Trophoblast cell (in vitro differentiated cells and primary cell): ENCODE measurements at regions not wholly inside any gene's neighbourhood (a gene's known extent, or its start where the extent isn't known, plus 50 kb on each side); places are given as distances from the start of the nearest gene placed in this dataset.
"Not testable (repeated sequence)": the region's sequence is repeated elsewhere in the genome, so short reads cannot be mapped to it uniquely, and the experiment has no call there.

Experiments
- DNase-seq, 2 donors: peaks; one replicate each; pipeline ENCODE4 v3.0.0-alpha.2; 2016
- H2AFZ ChIP-seq: 2 replicates; pipeline ENCODE4 v1.6.1; 2013; ENCODE audit warnings: low read length, moderate library complexity, mild to moderate bottlenecking; ENCODE audit not compliant: insufficient read depth, poor library complexity
- H2AK5ac ChIP-seq: 2 replicates; pipeline ENCODE4 v1.6.1; 2013; ENCODE audit warnings: mild to moderate bottlenecking, low read length
- H2BK120ac ChIP-seq: 2 replicates; pipeline ENCODE4 v1.6.1; 2013; ENCODE audit warnings: low read length, mild to moderate bottlenecking, moderate library complexity; ENCODE audit not compliant: insufficient read depth, poor library complexity
- H2BK12ac ChIP-seq: 2 replicates; pipeline ENCODE4 v1.6.1; 2013; ENCODE audit warnings: mild to moderate bottlenecking, low read length, moderate library complexity
- H2BK5ac ChIP-seq: 2 replicates; pipeline ENCODE4 v1.6.1; 2013; ENCODE audit warnings: low read length, low read depth, moderate library complexity, mild to moderate bottlenecking; ENCODE audit not compliant: poor library complexity
- H3K14ac ChIP-seq: 2 replicates; pipeline ENCODE4 v1.6.1; 2013; ENCODE audit warnings: mild to moderate bottlenecking, low read length
- H3K18ac ChIP-seq: 2 replicates; pipeline ENCODE4 v1.6.1; 2013; ENCODE audit warnings: mild to moderate bottlenecking, low read length
- H3K23ac ChIP-seq: 2 replicates; pipeline ENCODE4 v1.6.1; 2013; ENCODE audit warnings: low read length
- H3K27ac ChIP-seq: 2 replicates; pipeline ENCODE4 v1.5.1; 2013; ENCODE audit warnings: low read depth, mild to moderate bottlenecking, inconsistent platforms, low read length, moderate library complexity
- H3K27me3 ChIP-seq: 2 replicates; pipeline ENCODE4 v1.6.1; 2013; ENCODE audit warnings: inconsistent platforms, mild to moderate bottlenecking, low read length, moderate library complexity; ENCODE audit not compliant: insufficient read depth
- H3K36me3 ChIP-seq, 2 experiments: 1 replicate in 1 of 2; 2 replicates in 1 of 2; pipeline ENCODE4 v1.6.1; 2013; ENCODE audit warnings: low read length in 2 of 2, mild to moderate bottlenecking in 2 of 2, moderate library complexity in 1 of 2; ENCODE audit not compliant: insufficient read depth in 2 of 2, control insufficient read depth in 1 of 2
- H3K4ac ChIP-seq: 2 replicates; pipeline ENCODE4 v1.6.1; 2013; ENCODE audit warnings: low read depth, mild to moderate bottlenecking, low read length, moderate library complexity
- H3K4me1 ChIP-seq, 2 experiments: 1 replicate in 1 of 2; 2 replicates in 1 of 2; pipeline ENCODE4 v1.6.1; 2013; ENCODE audit warnings: low read length in 2 of 2, mild to moderate bottlenecking in 2 of 2, moderate library complexity in 1 of 2; ENCODE audit not compliant: insufficient read depth in 2 of 2, control insufficient read depth in 1 of 2
- H3K4me2 ChIP-seq: 2 replicates; pipeline ENCODE4 v1.6.1; 2013; ENCODE audit warnings: inconsistent platforms, mild to moderate bottlenecking, low read length, moderate library complexity
- H3K4me3 ChIP-seq: 2 replicates; pipeline ENCODE4 v1.5.1; 2013; ENCODE audit warnings: mild to moderate bottlenecking, low read depth, low read length, inconsistent platforms
- H3K79me1 ChIP-seq: one replicate; pipeline ENCODE4 v1.6.1; 2013; ENCODE audit warnings: low read length
- H3K79me2 ChIP-seq: 2 replicates; pipeline ENCODE4 v1.6.1; 2013; ENCODE audit warnings: low read length, mild to moderate bottlenecking; ENCODE audit not compliant: control insufficient read depth, insufficient read depth, poor library complexity
- H3K9ac ChIP-seq: 2 replicates; pipeline ENCODE4 v1.6.1; 2013; ENCODE audit warnings: mild to moderate bottlenecking, low read length
- H3K9me3 ChIP-seq: 2 replicates; pipeline ENCODE4 v1.6.1; 2013; ENCODE audit warnings: low read depth, mild to moderate bottlenecking, control low read depth, inconsistent platforms, low read length; ENCODE audit not compliant: insufficient read depth
- H4K12ac ChIP-seq: 2 replicates; pipeline ENCODE4 v1.6.1; 2013; ENCODE audit warnings: low read depth, mild to moderate bottlenecking, low read length, moderate library complexity
- H4K8ac ChIP-seq: 2 replicates; pipeline ENCODE4 v1.6.1; 2013; ENCODE audit warnings: low read depth, mild to moderate bottlenecking, low read length, moderate library complexity
- H4K91ac ChIP-seq: one replicate; pipeline ENCODE4 v1.6.1; 2013; ENCODE audit warnings: low read depth, mild to moderate bottlenecking, low read length, moderate library complexity
- WGBS: extraction: QIAGEN DNeasy Blood & Tissue Kit; methylation state at CpG from one replicate; pipeline ENCODE4 v1.1.7; 2013; ENCODE audit warnings: missing lambda C conversion rate; ENCODE audit not compliant: insufficient read length, insufficient coverage; ENCODE audit errors: extremely low coverage; 5-methylcytosine and 5-hydroxymethylcytosine counted together

GRCh38 chr10:6984016-6984415, 403.9 kb upstream of the PRKCQ start:
- not testable (repeated sequence) for H4K12ac ChIP-seq, H3K79me1 ChIP-seq, H3K4ac ChIP-seq, H4K8ac ChIP-seq, H3K4me1 ChIP-seq, DNase-seq, H3K18ac ChIP-seq, H3K9me3 ChIP-seq, H3K36me3 ChIP-seq, H3K79me2 ChIP-seq, H2AK5ac ChIP-seq, H3K14ac ChIP-seq, H3K23ac ChIP-seq, H3K27ac ChIP-seq, H2BK5ac ChIP-seq, H3K4me3 ChIP-seq, H3K4me2 ChIP-seq, H2BK120ac ChIP-seq, H3K9ac ChIP-seq, H3K27me3 ChIP-seq, H4K91ac ChIP-seq, H2BK12ac ChIP-seq, H2AFZ ChIP-seq
- WGBS, result no CpG with 5 or more reads among the region's 5 CpGs

- H2BK120ac ChIP-seq, result no peak overlapping the region
- no peaks in the 10 kb centered on the region for H3K79me2 ChIP-seq
- no peaks in the 10 kb centered on the region for H3K36me3 ChIP-seq
- no peak overlapping the region for H4K8ac ChIP-seq
- H3K4ac ChIP-seq, result no peak overlapping the region
- H3K23ac ChIP-seq, result no peak overlapping the region
- DNase-seq, result no peak
- H3K4me1 ChIP-seq, result no peaks in the 10 kb centered on the region
- no peak overlapping the region for H3K4me2 ChIP-seq
- H2AK5ac ChIP-seq, result no peak overlapping the region
- H3K27me3 ChIP-seq, result no peaks in the 10 kb centered on the region
- no peak overlapping the region for H2BK5ac ChIP-seq
- H2AFZ ChIP-seq, result no peak overlapping the region
- H3K27ac ChIP-seq, result no peak overlapping the region
- H4K12ac ChIP-seq, result no peak overlapping the region
- H2BK12ac ChIP-seq, result no peak overlapping the region
- no CpG with 5 or more reads among the region's 4 CpGs for WGBS
- H3K9me3 ChIP-seq, result no peaks in the 10 kb centered on the region
- H3K4me3 ChIP-seq, result no peak overlapping the region
- H3K18ac ChIP-seq, result no peak overlapping the region
- H3K79me1 ChIP-seq, result no peaks in the 10 kb centered on the region
- H3K9ac ChIP-seq, result no peak overlapping the region
- no peak overlapping the region for H3K14ac ChIP-seq
- H4K91ac ChIP-seq, result no peak overlapping the region
These were observed 400.3 kb upstream of the PRKCQ start for GRCh38 chr10:6980353-6980752.

- Histone ChIP-seq H3K14ac (no peak overlapping the region), H3K4me3 (no peak overlapping the region), H4K12ac (no peak overlapping the region), H3K4me2 (no peak overlapping the region), H3K9ac (no peak overlapping the region), H3K27ac (no peak overlapping the region), H4K8ac (no peak overlapping the region), H2BK120ac (no peak overlapping the region), H3K4me1 (no peaks in the 10 kb centered on the region), H3K79me2 (no peaks in the 10 kb centered on the region), H3K9me3 (no peaks in the 10 kb centered on the region), H2BK12ac (no peak overlapping the region), H3K18ac (no peak overlapping the region), H2AFZ (no peak overlapping the region), H2AK5ac (no peak overlapping the region), H3K4ac (no peak overlapping the region), H3K36me3 (no peaks in the 10 kb centered on the region), H4K91ac (no peak overlapping the region), H2BK5ac (no peak overlapping the region), H3K23ac (no peak overlapping the region), H3K27me3 (no peaks in the 10 kb centered on the region), H3K79me1 (no peaks in the 10 kb centered on the region)
- DNase-seq, result no peak
- no CpG with 5 or more reads among the region's 7 CpGs for WGBS
These were observed 399.3 kb upstream of the PRKCQ start for GRCh38 chr10:6979371-6979770.

- Histone ChIP-seq H3K4me3 (no peak overlapping the region), H3K4ac (no peak overlapping the region), H3K4me1 (no peaks in the 10 kb centered on the region), H4K8ac (no peak overlapping the region), H3K9me3 (no peaks in the 10 kb centered on the region), H3K27ac (no peak overlapping the region), H2AK5ac (no peak overlapping the region), H3K36me3 (no peaks in the 10 kb centered on the region), H3K79me1 (no peaks in the 10 kb centered on the region), H3K79me2 (no peaks in the 10 kb centered on the region), H3K9ac (no peak overlapping the region), H2AFZ (no peak overlapping the region), H2BK12ac (no peak overlapping the region), H2BK120ac (no peak overlapping the region), H3K18ac (no peak overlapping the region), H3K14ac (no peak overlapping the region), H3K23ac (no peak overlapping the region), H3K27me3 (no peaks in the 10 kb centered on the region), H3K4me2 (no peak overlapping the region), H4K12ac (no peak overlapping the region), H2BK5ac (no peak overlapping the region), H4K91ac (no peak overlapping the region)
- WGBS, result no CpG with 5 or more reads among the region's 5 CpGs
- DNase-seq, result no peak
These were observed 398.1 kb upstream of the PRKCQ start for GRCh38 chr10:6978187-6978627.
